Neutrophil (primary cell): ENCODE measurements at regions not wholly inside any gene's neighbourhood (a gene's known extent, or its start where the extent isn't known, plus 50 kb on each side); places are given as distances from the start of the nearest gene placed in this dataset.

Experiments used
- H3K27ac ChIP-seq: fragments of 200-600 bp; sonication (generic); 2 replicates; pipeline ENCODE4 v1.5.1; 2016; ENCODE audit warnings: mild to moderate bottlenecking, moderate library complexity
- H3K27me3 ChIP-seq: fragments of 200-600 bp; sonication (generic); 2 replicates; pipeline ENCODE4 v1.6.0; 2016; ENCODE audit warnings: mild to moderate bottlenecking
- H3K36me3 ChIP-seq: fragments of 200-600 bp; sonication (generic); 2 replicates; pipeline ENCODE4 v1.5.1; 2017
- H3K4me1 ChIP-seq, 2 experiments: fragments of 200-600 bp in 1 of 2; sonication (generic) in 1 of 2; 1 replicate in 1 of 2; 2 replicates in 1 of 2; pipeline versions ENCODE4 v1.5.1 to v1.6.1; 2013 to 2016; ENCODE audit warnings: low read depth in 1 of 2, low read length in 1 of 2, mild to moderate bottlenecking in 1 of 2, moderate library complexity in 1 of 2; ENCODE audit not compliant: control insufficient read depth in 1 of 2, insufficient read depth in 1 of 2
- H3K4me3 ChIP-seq, 2 experiments: fragments of 200-600 bp in 1 of 2; sonication (generic) in 1 of 2; 1 replicate in 1 of 2; 2 replicates in 1 of 2; pipeline ENCODE4 v1.5.1; 2013 to 2016; ENCODE audit warnings: low read depth in 1 of 2, low read length in 1 of 2, mild to moderate bottlenecking in 1 of 2, moderate library complexity in 1 of 2
- H3K9me3 ChIP-seq: fragments of 200-600 bp; sonication (generic); 2 replicates; pipeline ENCODE4 v1.5.1; 2016
- TF ChIP-seq, protein P1 (sequence below): fragments of 200-600 bp; sonication (generic); IDR thresholded peaks from 2 replicates; pipeline ENCODE4 v1.5.1; 2016; ENCODE audit warnings: antibody characterized with exemption

DNA sequence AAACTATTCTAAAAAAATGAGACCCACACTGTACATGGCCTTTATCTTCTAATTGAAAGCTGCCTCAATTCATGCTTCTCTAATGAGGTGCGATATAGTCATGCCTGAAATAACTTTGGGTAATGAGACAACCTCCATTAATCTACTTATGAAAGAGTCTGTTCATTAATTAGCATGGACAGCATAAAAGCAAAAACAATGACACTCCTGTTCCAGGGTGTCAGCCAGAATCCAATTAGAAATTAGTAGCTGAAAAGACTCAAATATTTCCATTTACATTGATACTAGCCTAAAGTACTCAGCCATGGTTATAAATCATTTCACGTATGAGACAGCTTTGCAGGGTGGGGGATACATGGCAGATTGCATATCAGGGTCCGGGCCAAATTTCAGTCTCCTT is 288.7 kb downstream of the AKAIN1 start:
- Histone ChIP-seq H3K27ac (no peak overlapping the region), H3K36me3 (no peaks in the 10 kb centered on the region), H3K27me3 (no peaks in the 10 kb centered on the region), H3K4me3 (no peak overlapping the region), H3K4me1 (no peaks in the 10 kb centered on the region), H3K9me3 (no peaks in the 10 kb centered on the region)
- TF ChIP-seq, protein P1, sequence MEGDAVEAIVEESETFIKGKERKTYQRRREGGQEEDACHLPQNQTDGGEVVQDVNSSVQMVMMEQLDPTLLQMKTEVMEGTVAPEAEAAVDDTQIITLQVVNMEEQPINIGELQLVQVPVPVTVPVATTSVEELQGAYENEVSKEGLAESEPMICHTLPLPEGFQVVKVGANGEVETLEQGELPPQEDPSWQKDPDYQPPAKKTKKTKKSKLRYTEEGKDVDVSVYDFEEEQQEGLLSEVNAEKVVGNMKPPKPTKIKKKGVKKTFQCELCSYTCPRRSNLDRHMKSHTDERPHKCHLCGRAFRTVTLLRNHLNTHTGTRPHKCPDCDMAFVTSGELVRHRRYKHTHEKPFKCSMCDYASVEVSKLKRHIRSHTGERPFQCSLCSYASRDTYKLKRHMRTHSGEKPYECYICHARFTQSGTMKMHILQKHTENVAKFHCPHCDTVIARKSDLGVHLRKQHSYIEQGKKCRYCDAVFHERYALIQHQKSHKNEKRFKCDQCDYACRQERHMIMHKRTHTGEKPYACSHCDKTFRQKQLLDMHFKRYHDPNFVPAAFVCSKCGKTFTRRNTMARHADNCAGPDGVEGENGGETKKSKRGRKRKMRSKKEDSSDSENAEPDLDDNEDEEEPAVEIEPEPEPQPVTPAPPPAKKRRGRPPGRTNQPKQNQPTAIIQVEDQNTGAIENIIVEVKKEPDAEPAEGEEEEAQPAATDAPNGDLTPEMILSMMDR = no peak

GRCh38 chr18:4906856-4907255 is 290.2 kb downstream of the AKAIN1 start:
- H3K36me3 ChIP-seq = no peaks in the 10 kb centered on the region
- TF ChIP-seq, protein P1 = no peak
- no peaks in the 10 kb centered on the region for H3K9me3 ChIP-seq
- no peaks in the 10 kb centered on the region for H3K27me3 ChIP-seq
- H3K4me1 ChIP-seq = no peaks in the 10 kb centered on the region
- H3K4me3 ChIP-seq = no peak overlapping the region
- H3K27ac ChIP-seq = no peak overlapping the region

DNA sequence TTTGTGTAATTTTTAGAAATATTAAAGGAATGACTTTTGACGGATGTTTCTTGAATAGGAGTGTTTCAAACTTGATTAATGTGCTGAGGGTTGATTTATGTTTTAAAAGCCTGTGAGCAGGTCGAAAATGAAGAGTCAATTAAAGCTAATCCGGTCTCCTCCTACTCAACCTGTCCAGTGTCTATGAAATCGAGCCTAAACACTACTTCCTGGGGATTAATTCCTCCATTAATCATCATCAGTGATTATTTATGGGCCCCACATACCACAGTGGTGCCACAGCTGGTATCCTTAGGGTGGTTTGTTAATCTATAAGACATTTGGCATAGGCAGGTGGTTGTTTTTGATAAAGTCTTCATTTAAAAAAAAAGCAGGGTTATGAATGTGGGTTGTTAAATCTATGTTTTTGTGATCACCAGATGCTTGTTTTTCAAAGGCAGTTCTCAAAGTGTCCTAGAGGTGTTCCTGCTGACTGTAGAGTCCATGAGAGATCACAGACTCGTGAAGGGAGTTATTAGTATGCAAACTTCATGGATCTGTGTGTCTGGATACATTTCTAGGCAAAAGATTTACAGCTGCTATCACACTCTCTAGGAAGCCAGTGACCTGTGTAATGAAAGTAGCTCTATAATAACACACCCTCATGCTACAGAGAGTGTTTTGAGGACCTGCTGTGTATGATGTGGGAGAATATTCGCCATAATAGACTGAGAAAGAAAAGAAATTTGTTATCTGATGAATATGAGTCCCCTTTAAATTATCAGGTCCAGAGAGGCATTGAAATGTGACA is 308.6 kb downstream of the AKAIN1 start:
- no peaks in the 10 kb centered on the region for H3K4me1 ChIP-seq
- H3K9me3 ChIP-seq = peaks cover 11% of the 10 kb centered on the region
- no peaks in the 10 kb centered on the region for H3K27me3 ChIP-seq
- no peaks in the 10 kb centered on the region for H3K36me3 ChIP-seq
- no peak overlapping the region for H3K27ac ChIP-seq
- H3K4me3 ChIP-seq = no peak overlapping the region
- TF ChIP-seq, protein P1 = no peak

GRCh38 chr18:4878480-4878879 is 318.6 kb downstream of the AKAIN1 start:
- no peaks in the 10 kb centered on the region for H3K27me3 ChIP-seq
- no peaks in the 10 kb centered on the region for H3K4me1 ChIP-seq
- no peak overlapping the region for H3K27ac ChIP-seq
- TF ChIP-seq, protein P1 = no peak
- no peaks in the 10 kb centered on the region for H3K36me3 ChIP-seq
- no peak overlapping the region for H3K4me3 ChIP-seq
- H3K9me3 ChIP-seq = no peaks in the 10 kb centered on the region

DNA sequence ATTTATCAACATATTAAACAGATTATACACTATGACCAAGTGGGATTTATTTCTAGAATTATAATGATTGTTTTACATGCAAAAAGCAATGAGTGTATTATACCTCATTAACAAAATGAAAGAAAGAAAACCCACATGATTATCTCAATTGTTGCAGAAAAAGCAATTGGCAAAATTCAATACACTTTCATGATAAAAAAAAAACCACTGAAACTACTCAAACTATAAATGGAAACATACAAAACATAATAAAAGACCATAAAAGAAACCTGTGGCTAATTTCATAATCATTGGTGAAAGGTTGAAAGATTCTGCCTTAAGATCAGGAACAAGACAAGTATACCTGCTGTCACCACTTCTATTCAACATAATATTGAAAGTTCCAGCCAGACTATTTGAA is 325.9 kb downstream of the AKAIN1 start:
- no peaks in the 10 kb centered on the region for H3K36me3 ChIP-seq
- H3K9me3 ChIP-seq = peaks cover 6% of the 10 kb centered on the region
- TF ChIP-seq, protein P1 = no peak
- H3K27me3 ChIP-seq = no peaks in the 10 kb centered on the region
- no peaks in the 10 kb centered on the region for H3K4me1 ChIP-seq
- H3K27ac ChIP-seq = no peak overlapping the region
- no peak overlapping the region for H3K4me3 ChIP-seq
